ENCODE measurements at regions not wholly inside any gene's neighbourhood (a gene's known extent, or its start where the extent isn't known, plus 50 kb on each side); places are given as distances from the start of the nearest gene placed in this dataset.

DNA sequence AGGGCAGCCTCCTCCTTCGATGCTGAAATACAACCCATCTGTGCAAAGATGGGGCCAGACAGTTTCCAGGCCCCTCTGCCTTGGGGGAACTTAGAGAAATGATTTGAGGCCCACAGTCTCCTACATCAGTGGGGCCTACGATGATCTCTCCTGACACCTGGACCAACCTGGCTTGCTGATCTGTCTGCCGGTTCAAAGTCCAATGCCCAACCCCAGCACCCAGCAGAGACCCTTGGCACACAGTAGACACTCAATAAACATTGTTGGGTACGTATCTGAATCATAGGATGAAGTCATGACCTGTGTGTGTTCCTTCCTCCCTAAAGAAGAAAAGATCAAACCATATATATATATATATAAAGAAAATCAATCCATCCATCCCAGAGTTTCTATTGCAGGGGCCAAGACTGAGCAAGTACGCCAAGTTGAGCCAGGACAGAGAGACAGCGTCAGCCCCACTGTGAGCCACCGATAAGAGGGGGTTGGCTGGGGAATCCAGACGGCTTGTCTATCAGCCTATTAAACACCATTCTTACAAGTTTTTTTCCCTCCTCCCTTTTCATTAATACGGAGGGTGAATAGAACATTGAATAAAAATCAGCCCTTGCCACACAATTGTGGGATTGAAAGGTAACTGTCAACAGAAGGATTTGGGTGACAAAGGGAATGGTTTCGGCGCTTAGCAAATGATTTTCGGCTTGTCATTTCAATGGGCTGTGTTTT is 244.1 kb downstream of the MN1 start:
- Histone ChIP-seq H3K36me3 (ENCODE audit: control insufficient read depth, insufficient read depth, low read length) (no peaks in the 10 kb centered on the region), H3K4me1 (ENCODE audit: control insufficient read depth, insufficient read depth, low read length, poor library complexity, severe bottlenecking) (peaks cover 4% of the 10 kb centered on the region), H3K4me3 (ENCODE audit: extremely low read depth, insufficient read depth, low read length, poor library complexity, severe bottlenecking) (no peak overlapping the region), H3K9me3 (ENCODE audit: control insufficient read depth, low read length) (peaks cover 7% of the 10 kb centered on the region), H3K27ac (ENCODE audit: low read depth, low read length, severe bottlenecking) (no peak overlapping the region)
- WGBS, 2 experiments (ENCODE audit: insufficient coverage in 2 of 2): 74 to 78% methylated on average over 5 to 6 of the region's 12 CpGs

DNA sequence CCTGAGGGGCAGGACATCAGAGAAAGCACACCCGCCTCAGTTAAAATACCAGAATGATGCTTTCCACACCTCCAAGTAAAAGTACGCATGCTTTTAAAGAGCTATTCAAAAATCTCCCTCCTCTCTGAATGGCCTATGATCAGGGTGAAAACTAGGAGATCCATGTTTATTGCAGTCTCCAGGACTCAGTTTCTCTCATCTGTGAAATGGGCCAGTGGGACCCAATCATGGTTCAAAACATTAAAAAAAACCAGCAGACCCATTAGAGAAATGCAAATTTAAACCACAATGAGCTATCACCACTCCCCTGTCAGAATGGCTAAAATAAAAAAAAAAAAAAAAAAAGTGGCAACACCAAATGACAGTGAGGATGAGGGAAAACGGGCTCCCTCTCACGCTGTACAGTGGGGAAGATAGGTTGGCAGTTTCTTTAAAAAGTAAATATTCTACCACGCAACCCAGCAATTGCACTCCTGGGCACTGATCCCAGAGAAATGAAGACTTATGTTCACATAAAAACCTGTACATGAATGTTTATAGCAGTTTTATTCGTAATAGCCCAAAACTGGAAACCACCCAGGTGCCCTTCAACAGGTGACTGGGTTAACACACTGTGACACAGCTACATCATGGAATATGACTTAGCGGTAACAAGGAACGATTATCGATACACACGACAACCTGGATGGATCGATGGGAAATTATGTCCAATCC is 242.7 kb downstream of the MN1 start:
- H3K4me1 ChIP-seq (ENCODE audit: control insufficient read depth, insufficient read depth, low read length, poor library complexity, severe bottlenecking): peaks cover 4% of the 10 kb centered on the region

DNA sequence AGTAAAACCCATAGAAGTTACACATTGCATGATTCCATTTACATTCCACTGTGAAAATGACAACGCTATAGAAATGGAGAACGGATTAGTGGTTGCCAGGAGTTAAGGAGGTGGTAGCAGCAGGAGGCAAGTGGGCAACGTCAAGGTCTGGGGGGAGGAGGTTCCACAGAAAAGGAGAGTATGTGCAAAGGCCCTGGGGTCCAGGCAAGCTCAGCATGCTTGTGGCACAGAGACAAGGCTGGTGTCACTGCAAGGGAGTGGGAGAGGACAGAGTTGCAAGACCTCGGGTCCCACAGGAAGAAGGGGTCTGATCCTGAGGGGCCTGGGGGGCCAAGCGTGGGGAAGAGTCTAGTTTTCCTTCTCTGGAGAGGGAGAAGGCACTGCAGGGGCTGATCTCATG is 240.8 kb downstream of the MN1 start:
- Histone ChIP-seq H3K4me3 (ENCODE audit: extremely low read depth, insufficient read depth, low read length, poor library complexity, severe bottlenecking) (no peak overlapping the region), H3K4me1 (ENCODE audit: control insufficient read depth, insufficient read depth, low read length, poor library complexity, severe bottlenecking) (peaks cover 4% of the 10 kb centered on the region), H3K9me3 (ENCODE audit: control insufficient read depth, low read length) (no peaks in the 10 kb centered on the region), H3K27ac (ENCODE audit: low read depth, low read length, severe bottlenecking) (no peak overlapping the region), H3K36me3 (ENCODE audit: control insufficient read depth, insufficient read depth, low read length) (no peaks in the 10 kb centered on the region)
- WGBS, 2 experiments (ENCODE audit: insufficient coverage in 2 of 2): 73 to 85% methylated on average over 4 to 5 of the region's 5 CpGs

More for the DNA sequence above, 242.7 kb downstream of the MN1 start:
- H3K36me3 ChIP-seq (ENCODE audit: control insufficient read depth, insufficient read depth, low read length): no peaks in the 10 kb centered on the region
- H3K4me3 ChIP-seq (ENCODE audit: extremely low read depth, insufficient read depth, low read length, poor library complexity, severe bottlenecking): no peak overlapping the region
- H3K27ac ChIP-seq (ENCODE audit: low read depth, low read length, severe bottlenecking): no peak overlapping the region
- no peaks in the 10 kb centered on the region for H3K9me3 ChIP-seq (ENCODE audit: control insufficient read depth, low read length)
- WGBS, 2 experiments (ENCODE audit: insufficient coverage in 2 of 2): 98 to 100% methylated on average over 5 to 6 of the region's 11 CpGs

DNA sequence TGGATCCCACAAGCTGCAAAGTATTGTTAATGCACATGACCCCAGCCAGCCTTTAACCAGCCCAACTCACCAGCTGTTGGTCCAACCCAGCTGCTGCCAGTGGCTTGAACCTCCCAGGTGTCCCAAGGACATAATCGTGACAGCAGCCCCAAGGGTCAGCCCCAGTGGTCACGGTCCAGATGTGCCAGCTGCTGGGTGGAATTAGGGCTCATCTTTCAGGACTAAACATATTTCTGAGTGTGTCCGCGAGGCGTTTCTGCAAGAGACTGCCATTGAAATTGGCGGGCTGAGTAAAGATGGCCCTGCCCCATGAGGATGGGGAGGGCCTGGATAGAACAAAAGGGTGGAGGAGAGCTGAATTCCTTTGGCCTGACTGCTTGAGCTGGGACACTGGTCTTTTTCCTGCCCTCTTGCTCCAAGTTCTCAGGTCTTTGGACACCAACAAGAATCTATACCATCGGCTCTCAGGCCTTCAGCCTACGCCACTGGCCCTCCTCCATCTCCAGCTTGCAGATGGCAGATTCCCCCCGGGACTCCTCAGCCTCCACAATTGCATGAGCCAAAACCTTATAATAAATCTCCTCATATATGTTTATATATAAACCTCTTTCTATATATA is 240.2 kb downstream of the MN1 start:
- WGBS, 2 experiments (ENCODE audit: insufficient coverage in 2 of 2): 72 to 87% methylated on average over 6 to 8 of the region's 9 CpGs
- no peaks in the 10 kb centered on the region for H3K36me3 ChIP-seq (ENCODE audit: control insufficient read depth, insufficient read depth, low read length)

DNA sequence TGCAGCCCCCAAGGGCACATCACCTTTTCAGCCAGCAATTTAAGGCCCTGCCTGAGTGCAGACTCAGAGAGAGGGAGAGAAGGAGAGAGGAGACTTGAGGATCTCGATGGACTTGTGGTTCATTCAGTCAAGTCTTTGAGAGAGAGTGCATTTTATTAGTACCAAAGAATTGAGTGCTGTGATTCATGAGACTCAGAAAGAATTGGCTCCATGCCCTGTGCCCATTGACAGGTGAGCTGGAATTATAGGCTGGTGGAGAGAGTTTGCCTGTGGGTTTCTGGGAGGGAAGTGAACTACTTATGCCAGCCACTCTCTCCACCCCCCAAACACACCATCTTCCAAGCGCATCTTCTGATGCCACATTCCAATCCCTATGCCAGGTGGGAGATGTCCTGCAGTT is 236.8 kb downstream of the MN1 start:
- no peak overlapping the region for H3K4me3 ChIP-seq (ENCODE audit: extremely low read depth, insufficient read depth, low read length, poor library complexity, severe bottlenecking)
- H3K9me3 ChIP-seq (ENCODE audit: control insufficient read depth, low read length): no peaks in the 10 kb centered on the region
- no peak overlapping the region for H3K27ac ChIP-seq (ENCODE audit: low read depth, low read length, severe bottlenecking)
- H3K36me3 ChIP-seq (ENCODE audit: control insufficient read depth, insufficient read depth, low read length): no peaks in the 10 kb centered on the region
- WGBS, 2 experiments (ENCODE audit: insufficient coverage in 2 of 2): 88 to 100% methylated on average over 1 to 2 of the region's 2 CpGs
- H3K4me1 ChIP-seq (ENCODE audit: control insufficient read depth, insufficient read depth, low read length, poor library complexity, severe bottlenecking): peaks cover 4% of the 10 kb centered on the region

More for the DNA sequence above, 240.2 kb downstream of the MN1 start:
- Histone ChIP-seq H3K9me3 (ENCODE audit: control insufficient read depth, low read length) (no peaks in the 10 kb centered on the region), H3K4me3 (ENCODE audit: extremely low read depth, insufficient read depth, low read length, poor library complexity, severe bottlenecking) (no peak overlapping the region), H3K4me1 (ENCODE audit: control insufficient read depth, insufficient read depth, low read length, poor library complexity, severe bottlenecking) (peaks cover 4% of the 10 kb centered on the region), H3K27ac (ENCODE audit: low read depth, low read length, severe bottlenecking) (no peak overlapping the region)

DNA sequence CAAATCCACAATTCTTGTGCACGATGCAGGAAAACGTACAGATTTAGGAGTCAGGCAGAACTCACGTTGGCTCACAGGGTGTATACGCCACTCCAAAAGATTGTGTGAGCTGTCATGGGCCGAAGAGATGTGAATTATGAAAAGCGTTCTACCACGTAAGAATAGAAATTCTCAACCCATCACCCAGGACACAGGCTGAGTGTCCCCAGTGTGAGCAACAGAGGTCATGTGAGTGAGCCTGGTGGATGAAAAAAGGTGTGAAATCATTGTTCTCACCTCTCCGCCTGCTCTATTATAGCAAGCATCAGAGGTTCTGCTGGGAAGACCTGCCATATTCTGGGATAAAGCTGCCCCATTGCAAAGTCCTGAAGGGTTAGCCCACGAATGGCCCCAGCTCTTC is 235.0 kb downstream of the MN1 start:
- Histone ChIP-seq H3K4me1 (ENCODE audit: control insufficient read depth, insufficient read depth, low read length, poor library complexity, severe bottlenecking) (peaks cover 3% of the 10 kb centered on the region), H3K27ac (ENCODE audit: low read depth, low read length, severe bottlenecking) (no peak overlapping the region), H3K9me3 (ENCODE audit: control insufficient read depth, low read length) (no peaks in the 10 kb centered on the region), H3K4me3 (ENCODE audit: extremely low read depth, insufficient read depth, low read length, poor library complexity, severe bottlenecking) (no peak overlapping the region), H3K36me3 (ENCODE audit: control insufficient read depth, insufficient read depth, low read length) (no peaks in the 10 kb centered on the region)
- 81 to 91% methylated on average over 5 of the region's 9 CpGs for WGBS, 2 experiments (ENCODE audit: insufficient coverage in 2 of 2)

DNA sequence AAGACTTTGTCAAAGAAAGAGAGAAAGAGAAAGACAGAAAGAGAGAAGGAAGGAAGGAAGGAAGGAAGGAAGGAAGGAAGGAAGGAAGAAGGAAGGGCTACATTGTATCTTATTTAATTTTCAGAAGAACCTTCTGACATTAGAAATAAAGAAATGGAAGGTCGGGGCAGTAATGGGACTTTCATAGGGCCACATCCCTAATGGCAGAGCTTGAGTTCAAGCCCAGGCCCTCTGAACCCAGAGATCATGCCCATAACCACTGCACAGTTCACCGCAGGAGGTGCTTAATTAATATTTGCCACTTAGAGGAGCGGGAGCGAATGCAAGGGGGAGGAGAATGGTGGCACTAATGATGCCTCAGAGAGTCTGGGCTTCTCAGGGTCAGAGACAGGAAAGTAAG is 233.3 kb downstream of the MN1 start:
- WGBS, 2 experiments (ENCODE audit: insufficient coverage in 2 of 2): 82 to 93% methylated on average over 2 to 3 of the region's 4 CpGs
- Histone ChIP-seq H3K9me3 (ENCODE audit: control insufficient read depth, low read length) (peaks cover 3% of the 10 kb centered on the region), H3K36me3 (ENCODE audit: control insufficient read depth, insufficient read depth, low read length) (no peaks in the 10 kb centered on the region), H3K27ac (ENCODE audit: low read depth, low read length, severe bottlenecking) (no peak overlapping the region), H3K4me3 (ENCODE audit: extremely low read depth, insufficient read depth, low read length, poor library complexity, severe bottlenecking) (no peak overlapping the region), H3K4me1 (ENCODE audit: control insufficient read depth, insufficient read depth, low read length, poor library complexity, severe bottlenecking) (no peaks in the 10 kb centered on the region)

DNA sequence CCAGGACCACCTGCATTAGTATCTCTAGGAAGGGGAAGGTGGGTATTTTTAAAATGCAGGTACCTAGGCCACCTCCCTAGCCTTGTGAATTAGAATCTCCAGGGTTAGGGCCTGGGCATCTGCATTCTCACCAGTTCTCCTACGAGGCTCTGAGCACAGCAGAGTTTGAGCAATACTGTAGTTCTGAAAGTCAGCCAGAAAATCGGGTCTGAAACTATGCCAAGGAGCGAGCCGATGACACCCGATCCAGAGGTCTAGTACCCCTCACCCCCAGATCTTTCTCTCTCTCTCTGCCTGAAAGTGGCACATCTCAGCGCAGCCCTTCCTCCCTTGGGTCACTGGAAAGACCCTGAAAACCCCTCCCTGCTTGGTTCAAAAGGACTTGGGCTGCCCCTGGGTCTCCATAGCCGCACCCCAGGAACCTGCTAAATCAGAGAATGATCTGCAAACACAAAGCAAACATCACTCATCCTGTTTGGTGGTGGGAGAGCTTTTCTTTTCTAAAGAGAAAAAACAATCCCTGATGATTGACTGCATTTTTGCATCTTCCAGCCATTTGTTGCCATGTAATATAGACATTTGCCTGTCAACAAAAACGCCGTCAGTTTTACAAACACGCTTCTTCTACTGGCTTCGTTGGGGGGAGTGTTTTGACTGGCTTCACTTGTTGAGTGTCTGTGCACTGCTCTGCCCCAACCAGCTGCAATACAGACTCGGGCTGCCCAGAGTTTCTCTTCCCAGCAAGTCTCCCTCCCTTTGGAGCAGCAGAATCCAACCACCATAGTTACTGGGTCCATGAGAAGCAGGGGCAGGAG is 229.9 kb downstream of the MN1 start:
- no peaks in the 10 kb centered on the region for H3K36me3 ChIP-seq (ENCODE audit: control insufficient read depth, insufficient read depth, low read length)
- peaks cover 3% of the 10 kb centered on the region for H3K9me3 ChIP-seq (ENCODE audit: control insufficient read depth, low read length)
- H3K4me3 ChIP-seq (ENCODE audit: extremely low read depth, insufficient read depth, low read length, poor library complexity, severe bottlenecking): no peak overlapping the region
- H3K4me1 ChIP-seq (ENCODE audit: control insufficient read depth, insufficient read depth, low read length, poor library complexity, severe bottlenecking): peaks cover 5% of the 10 kb centered on the region
- WGBS, 2 experiments (ENCODE audit: insufficient coverage in 2 of 2): 56 to 59% methylated on average over 9 to 11 of the region's 12 CpGs
- no peak overlapping the region for H3K27ac ChIP-seq (ENCODE audit: low read depth, low read length, severe bottlenecking)

DNA sequence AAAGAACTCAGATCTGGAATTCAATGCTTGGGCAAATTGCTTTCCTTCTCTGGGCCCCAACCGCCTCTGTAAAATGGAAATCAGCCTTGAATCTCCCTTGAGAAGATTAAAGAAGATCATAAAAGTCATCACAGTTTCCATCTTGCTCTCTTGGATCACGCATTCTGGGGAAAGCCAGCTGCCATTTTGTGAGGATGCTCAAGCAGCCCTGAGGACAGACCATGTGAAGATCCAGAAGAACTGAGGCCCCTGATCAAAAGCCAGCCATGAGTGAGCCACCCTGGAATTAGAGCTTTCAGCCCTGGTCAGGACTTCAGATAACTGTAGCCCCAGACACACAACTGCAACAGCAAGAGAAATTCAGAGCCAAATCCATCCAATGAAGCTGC is 229.3 kb downstream of the MN1 start:
- Histone ChIP-seq H3K27ac (ENCODE audit: low read depth, low read length, severe bottlenecking) (no peak overlapping the region), H3K4me1 (ENCODE audit: control insufficient read depth, insufficient read depth, low read length, poor library complexity, severe bottlenecking) (peaks cover 7% of the 10 kb centered on the region), H3K36me3 (ENCODE audit: control insufficient read depth, insufficient read depth, low read length) (no peaks in the 10 kb centered on the region), H3K9me3 (ENCODE audit: control insufficient read depth, low read length) (peaks cover 3% of the 10 kb centered on the region), H3K4me3 (ENCODE audit: extremely low read depth, insufficient read depth, low read length, poor library complexity, severe bottlenecking) (no peak overlapping the region)
- WGBS, 2 experiments (ENCODE audit: insufficient coverage in 2 of 2): 90 to 97% methylated on average over 2 of the region's 2 CpGs

DNA sequence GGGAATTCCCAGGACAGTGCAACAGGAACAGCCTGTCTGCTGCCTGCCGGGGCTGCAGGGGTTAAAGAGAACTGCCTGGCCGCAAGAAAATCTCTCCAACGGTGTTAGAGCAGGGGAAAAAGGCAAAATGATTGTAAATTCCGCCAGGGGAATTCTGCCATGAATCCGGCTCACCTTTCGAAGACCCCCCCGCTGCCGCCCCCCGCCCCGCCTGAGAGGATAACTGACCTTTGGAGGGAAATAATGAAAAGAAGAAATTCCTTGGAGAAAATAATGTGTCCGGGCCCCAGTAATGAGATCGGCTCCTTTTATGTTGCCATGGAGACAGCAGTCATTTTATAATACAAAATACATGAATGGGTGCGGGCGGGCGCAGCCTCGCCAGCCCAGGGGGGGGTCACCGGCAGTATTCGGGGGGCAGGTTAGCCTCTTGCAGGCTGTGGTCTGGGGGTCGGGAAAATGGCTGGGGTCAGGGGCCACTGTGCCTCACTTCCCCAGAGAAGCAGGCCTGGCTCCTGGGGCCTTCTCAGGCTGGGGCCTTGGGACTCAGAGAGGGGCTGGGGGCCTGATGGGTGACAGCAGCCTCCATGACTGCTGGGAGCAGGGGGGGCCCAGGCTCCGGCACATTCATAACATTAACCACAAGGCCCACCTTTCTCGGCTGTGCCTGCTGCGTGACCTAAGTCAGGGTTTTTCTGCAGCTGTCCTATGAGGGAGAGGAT is 228.1 kb downstream of the MN1 start:
- Histone ChIP-seq H3K4me3 (ENCODE audit: extremely low read depth, insufficient read depth, low read length, poor library complexity, severe bottlenecking) (no peak overlapping the region), H3K36me3 (ENCODE audit: control insufficient read depth, insufficient read depth, low read length) (no peaks in the 10 kb centered on the region), H3K9me3 (ENCODE audit: control insufficient read depth, low read length) (peaks cover 3% of the 10 kb centered on the region), H3K27ac (ENCODE audit: low read depth, low read length, severe bottlenecking) (no peak overlapping the region), H3K4me1 (ENCODE audit: control insufficient read depth, insufficient read depth, low read length, poor library complexity, severe bottlenecking) (peaks cover 10% of the 10 kb centered on the region)
- 42 to 63% methylated on average over 4 to 16 of the region's 22 CpGs for WGBS, 2 experiments (ENCODE audit: insufficient coverage in 2 of 2)
